NCI-H146 treated with DMSO at 0.1 percent for 48 hours (cell line): ENCODE measurements at regions not wholly inside any gene's neighbourhood (a gene's known extent, or its start where the extent isn't known, plus 50 kb on each side); places are given as distances from the start of the nearest gene placed in this dataset.
"Not testable (repeated sequence)": the region's sequence is repeated elsewhere in the genome, so short reads cannot be mapped to it uniquely, and the experiment has no call there.

Experiments used
- DNase-seq: peaks from one replicate; lab custom pipeline; 2025; ENCODE audit not compliant: unreplicated experiment; lab: John Stamatoyannopoulos, UW

GRCh38 chr4:131367441-131367840 lies 1781.7 kb upstream of the PCDH10 start:
- DNase-seq, result no peak

GRCh38 chr4:131370846-131371245 lies 1778.2 kb upstream of the PCDH10 start:
- DNase-seq, result no peak

GRCh38 chr4:131381055-131381454 lies 1768.0 kb upstream of the PCDH10 start:
- no peak for DNase-seq

- no peak for DNase-seq
Observed at GRCh38 chr4:131382839-131383238, 1766.3 kb upstream of the PCDH10 start.

GRCh38 chr4:131388277-131388676 lies 1760.8 kb upstream of the PCDH10 start:
- no peak for DNase-seq

- no peak for DNase-seq
Observed at GRCh38 chr4:131408102-131408501, 1741.0 kb upstream of the PCDH10 start.

GRCh38 chr4:131411393-131411792 lies 1737.7 kb upstream of the PCDH10 start:
- DNase-seq, result no peak

GRCh38 chr4:131419147-131419546 lies 1729.9 kb upstream of the PCDH10 start:
- no peak for DNase-seq

- no peak for DNase-seq
Observed at GRCh38 chr4:131426023-131426758, 1722.9 kb upstream of the PCDH10 start.

- DNase-seq, result no peak
Observed at GRCh38 chr4:131427000-131427399, 1722.1 kb upstream of the PCDH10 start.

GRCh38 chr4:131430302-131430701 lies 1718.8 kb upstream of the PCDH10 start:
- DNase-seq, result no peak

- no peak for DNase-seq
Observed at GRCh38 chr4:131441004-131441688, 1707.9 kb upstream of the PCDH10 start.

GRCh38 chr4:131447883-131448282 lies 1701.2 kb upstream of the PCDH10 start:
- DNase-seq, result no peak

GRCh38 chr4:131450572-131451209 lies 1698.4 kb upstream of the PCDH10 start:
- DNase-seq, result no peak

GRCh38 chr4:131459430-131460101 lies 1689.5 kb upstream of the PCDH10 start:
- DNase-seq, result no peak

GRCh38 chr4:131470360-131470759 lies 1678.7 kb upstream of the PCDH10 start:
- no peak for DNase-seq

GRCh38 chr4:131488772-131489171 lies 1660.3 kb upstream of the PCDH10 start:
- no peak for DNase-seq

- DNase-seq, result not testable (repeated sequence)
Observed at GRCh38 chr4:131496211-131496610, 1652.9 kb upstream of the PCDH10 start.

- DNase-seq, result no peak
Observed at GRCh38 chr4:131499141-131499873, 1649.8 kb upstream of the PCDH10 start.

- DNase-seq, result no peak
Observed at GRCh38 chr4:131509521-131509920, 1639.6 kb upstream of the PCDH10 start.

- no peak for DNase-seq
Observed at GRCh38 chr4:131526686-131527085, 1622.4 kb upstream of the PCDH10 start.
